ENCODE measurements at regions not wholly inside any gene's neighbourhood (a gene's known extent, or its start where the extent isn't known, plus 50 kb on each side); places are given as distances from the start of the nearest gene placed in this dataset.
"Not testable (repeated sequence)": the region's sequence is repeated elsewhere in the genome, so short reads cannot be mapped to it uniquely, and the experiment has no call there.

GRCh38 chr16:51834794-51835193 lies 683.7 kb upstream of the SALL1 start:
- TF ChIP-seq EZH2 (IDR thresholded peaks at IDR 0.05; ENCODE audit: low read depth), result no peak
- no peak for TF ChIP-seq CTCF (conservative IDR thresholded peaks at IDR 0.05)
- Histone ChIP-seq H3K27me3 (ENCODE audit: insufficient read depth, low read depth) (no peaks in the 10 kb centered on the region; the same call in 1 of the 2 replicates), H3F3A (ENCODE audit: insufficient read depth, low read depth) (no peaks in the 10 kb centered on the region), H3K27ac (no peak overlapping the region), H3K4me2 (no peak overlapping the region), H3K9me3 (ENCODE audit: insufficient read depth, low read depth) (no peaks in the 10 kb centered on the region), H4K20me1 (ENCODE audit: insufficient read depth) (no peaks in the 10 kb centered on the region), H3K79me2 (ENCODE audit: low read depth) (no peaks in the 10 kb centered on the region), H3K36me3 (ENCODE audit: low read depth) (no peaks in the 10 kb centered on the region), H3K4me1 (replicated peaks; ENCODE audit: insufficient read depth) (no peaks in the 10 kb centered on the region), H3K9me2 (ENCODE audit: insufficient read depth) (no peaks in the 10 kb centered on the region), H3K4me3 (no peak overlapping the region), H2AFZ (no peak overlapping the region)
- no peak for DNase-seq
- ChIA-PET POLR2A (ENCODE audit: unreplicated experiment) (no interaction called here), CTCF (no interaction called here)
- BruUV-seq (replicated peaks), result no TSS peak
- intact Hi-C loops (cut with micrococcal nuclease; ENCODE audit: unreplicated experiment), result no loop called here

GRCh38 chr16:51834133-51834532 lies 683.1 kb upstream of the SALL1 start:
- ChIA-PET CTCF (no interaction called here), POLR2A (ENCODE audit: unreplicated experiment) (no interaction called here)
- no peak for DNase-seq
- no TSS peak for BruUV-seq (replicated peaks)
- no peaks in the 10 kb centered on the region for H3F3A ChIP-seq (ENCODE audit: insufficient read depth, low read depth)
- no peaks in the 10 kb centered on the region for H3K36me3 ChIP-seq (ENCODE audit: low read depth)
- H3K9me3 ChIP-seq (ENCODE audit: insufficient read depth, low read depth), result no peaks in the 10 kb centered on the region
- H3K4me2 ChIP-seq, result no peak overlapping the region
- H2AFZ ChIP-seq, result no peak overlapping the region
- H3K4me1 ChIP-seq (replicated peaks; ENCODE audit: insufficient read depth), result no peaks in the 10 kb centered on the region
- H3K9me2 ChIP-seq (ENCODE audit: insufficient read depth), result no peaks in the 10 kb centered on the region
- no peaks in the 10 kb centered on the region for H4K20me1 ChIP-seq (ENCODE audit: insufficient read depth)
- TF ChIP-seq CTCF (conservative IDR thresholded peaks at IDR 0.05), result no peak
- TF ChIP-seq EZH2 (IDR thresholded peaks at IDR 0.05; ENCODE audit: low read depth), result no peak
- H3K79me2 ChIP-seq (ENCODE audit: low read depth), result no peaks in the 10 kb centered on the region
- H3K27ac ChIP-seq, result no peak overlapping the region
- intact Hi-C loops (cut with micrococcal nuclease; ENCODE audit: unreplicated experiment), result no loop called here
- no peak overlapping the region for H3K4me3 ChIP-seq
- H3K27me3 ChIP-seq (ENCODE audit: insufficient read depth, low read depth), result no peaks in the 10 kb centered on the region; the same call in 1 of the 2 replicates

GRCh38 chr16:51831595-51832367 lies 680.7 kb upstream of the SALL1 start:
- Histone ChIP-seq H3K9me2 (ENCODE audit: insufficient read depth) (no peaks in the 10 kb centered on the region), H3K79me2 (ENCODE audit: low read depth) (no peaks in the 10 kb centered on the region), H3K4me2 (no peak overlapping the region), H3K4me1 (replicated peaks; ENCODE audit: insufficient read depth) (no peaks in the 10 kb centered on the region), H3K27ac (no peak overlapping the region), H2AFZ (0 out of 2 replicates have a peak overlapping the region, but pooled peaks have one; percentile 22), H3K9me3 (ENCODE audit: insufficient read depth, low read depth) (no peaks in the 10 kb centered on the region), H3K27me3 (ENCODE audit: insufficient read depth, low read depth) (no peaks in the 10 kb centered on the region; the same call in 1 of the 2 replicates), H3K4me3 (no peak overlapping the region), H3F3A (ENCODE audit: insufficient read depth, low read depth) (no peaks in the 10 kb centered on the region), H3K36me3 (ENCODE audit: low read depth) (no peaks in the 10 kb centered on the region), H4K20me1 (ENCODE audit: insufficient read depth) (no peaks in the 10 kb centered on the region)
- ChIA-PET CTCF (no interaction called here), POLR2A (ENCODE audit: unreplicated experiment) (no interaction called here)
- intact Hi-C loops (cut with micrococcal nuclease; ENCODE audit: unreplicated experiment), result no loop called here
- TF ChIP-seq CTCF (conservative IDR thresholded peaks at IDR 0.05), result no peak
- no peak for TF ChIP-seq EZH2 (IDR thresholded peaks at IDR 0.05; ENCODE audit: low read depth)
- DNase-seq, result no peak
- BruUV-seq (replicated peaks), result no TSS peak

GRCh38 chr16:51831034-51831433 lies 680.0 kb upstream of the SALL1 start:
- DNase-seq; H3K9me2 ChIP-seq (ENCODE audit: insufficient read depth); H3K4me1 ChIP-seq (replicated peaks; ENCODE audit: insufficient read depth); H4K20me1 ChIP-seq (ENCODE audit: insufficient read depth); intact Hi-C loops (cut with micrococcal nuclease; ENCODE audit: unreplicated experiment); H3K79me2 ChIP-seq (ENCODE audit: low read depth); CTCF ChIA-PET; BruUV-seq (replicated peaks); H3K9me3 ChIP-seq (ENCODE audit: insufficient read depth, low read depth); H3F3A ChIP-seq (ENCODE audit: insufficient read depth, low read depth); H3K4me3 ChIP-seq; H2AFZ ChIP-seq; H3K4me2 ChIP-seq; H3K36me3 ChIP-seq (ENCODE audit: low read depth); POLR2A ChIA-PET (ENCODE audit: unreplicated experiment); H3K27me3 ChIP-seq (ENCODE audit: insufficient read depth, low read depth); H3K27ac ChIP-seq: not testable (repeated sequence)
